HG03342 (cell line): ENCODE measurements at regions not wholly inside any gene's neighbourhood (a gene's known extent, or its start where the extent isn't known, plus 50 kb on each side); places are given as distances from the start of the nearest gene placed in this dataset.
"Not testable (repeated sequence)": the region's sequence is repeated elsewhere in the genome, so short reads cannot be mapped to it uniquely, and the experiment has no call there.

Experiments
- ATAC-seq: cut with Tn5 transposase; IDR thresholded peaks from one replicate; pipeline ENCODE4 v1.9.1; 2021; ENCODE audit warnings: mild to moderate bottlenecking, moderate library complexity; ENCODE audit not compliant: unreplicated experiment

DNA sequence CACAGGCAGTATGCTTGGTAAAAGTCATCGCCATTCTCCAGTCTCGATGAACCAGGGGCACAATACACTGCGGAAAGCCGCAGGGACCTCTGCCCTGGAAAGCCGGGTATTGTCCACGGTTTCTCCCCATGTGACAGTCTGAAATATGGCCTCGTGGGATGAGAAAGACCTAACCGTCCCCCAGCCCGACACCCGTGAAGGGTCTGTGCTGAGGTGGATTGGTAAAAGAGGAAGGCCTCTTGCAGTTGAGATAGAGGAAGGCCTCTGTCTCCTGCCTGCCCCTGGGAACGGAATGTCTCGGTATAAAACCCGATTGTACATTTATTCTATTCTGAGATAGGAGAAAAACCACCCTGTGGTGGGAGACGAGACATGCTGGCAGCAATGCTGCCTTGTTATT is 149.1 kb downstream of the TMEM121 start:
- not testable (repeated sequence) for ATAC-seq

DNA sequence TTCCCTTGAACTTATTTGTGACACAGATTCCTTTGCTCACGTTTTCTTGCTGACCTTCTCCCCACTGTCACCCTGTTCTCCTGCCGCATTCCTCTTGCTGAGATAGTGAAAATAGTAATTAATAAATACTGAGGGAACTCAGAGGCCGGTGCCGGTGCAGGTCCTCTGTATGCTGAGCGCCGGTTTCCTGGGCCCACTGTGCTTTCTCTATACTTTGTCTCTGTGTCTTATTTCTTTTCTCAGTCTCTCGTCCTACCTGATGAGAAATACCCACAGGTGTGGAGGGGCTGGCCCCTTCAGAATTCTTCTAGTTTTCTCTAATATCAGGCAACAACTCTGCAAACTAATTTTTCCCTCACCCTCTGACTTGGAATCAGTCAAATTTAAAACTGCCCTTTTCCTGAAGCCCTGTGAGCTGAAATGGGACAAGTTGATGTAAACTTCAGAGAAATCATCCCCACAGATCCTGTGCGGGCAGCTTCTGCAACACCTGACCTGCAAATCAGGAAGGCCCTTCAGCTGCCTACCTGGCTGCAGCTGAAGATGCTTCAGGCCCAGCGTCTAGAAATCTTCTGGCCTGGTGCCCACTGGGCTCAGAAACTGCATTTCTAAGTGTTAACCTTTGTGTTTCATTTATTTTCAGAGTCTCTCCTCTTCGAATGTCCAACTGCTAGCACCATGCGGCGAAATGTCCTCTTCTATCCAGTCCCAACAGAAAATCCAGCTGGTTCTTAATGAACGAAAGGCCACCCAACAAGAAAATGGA is 149.7 kb downstream of the TMEM121 start:
- ATAC-seq: not testable (repeated sequence)

DNA sequence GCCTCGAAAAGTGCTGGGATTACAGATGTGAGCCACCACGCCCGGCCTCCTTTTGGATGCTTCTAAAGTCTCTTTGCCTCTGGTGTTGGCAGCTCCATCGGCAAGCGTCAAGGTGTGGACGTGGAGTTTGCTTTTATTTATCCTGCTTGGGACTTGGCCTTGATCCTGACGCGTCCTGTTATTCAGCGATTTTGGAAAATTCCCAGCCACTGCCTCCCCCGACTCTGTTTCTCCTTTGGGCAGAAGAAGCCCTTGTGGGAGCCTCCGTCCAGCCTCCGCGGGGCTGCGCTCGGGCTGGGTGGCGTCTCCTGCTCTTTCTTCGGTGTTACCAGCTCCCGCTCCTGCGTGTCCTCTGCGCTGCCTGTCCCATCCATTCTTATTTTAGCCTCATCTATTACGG is 151.7 kb downstream of the TMEM121 start:
- ATAC-seq: not testable (repeated sequence)

- peak; percentile 21 for ATAC-seq
Measured at GRCh38 chr14:105678996-105679958, 152.9 kb downstream of the TMEM121 start.

DNA sequence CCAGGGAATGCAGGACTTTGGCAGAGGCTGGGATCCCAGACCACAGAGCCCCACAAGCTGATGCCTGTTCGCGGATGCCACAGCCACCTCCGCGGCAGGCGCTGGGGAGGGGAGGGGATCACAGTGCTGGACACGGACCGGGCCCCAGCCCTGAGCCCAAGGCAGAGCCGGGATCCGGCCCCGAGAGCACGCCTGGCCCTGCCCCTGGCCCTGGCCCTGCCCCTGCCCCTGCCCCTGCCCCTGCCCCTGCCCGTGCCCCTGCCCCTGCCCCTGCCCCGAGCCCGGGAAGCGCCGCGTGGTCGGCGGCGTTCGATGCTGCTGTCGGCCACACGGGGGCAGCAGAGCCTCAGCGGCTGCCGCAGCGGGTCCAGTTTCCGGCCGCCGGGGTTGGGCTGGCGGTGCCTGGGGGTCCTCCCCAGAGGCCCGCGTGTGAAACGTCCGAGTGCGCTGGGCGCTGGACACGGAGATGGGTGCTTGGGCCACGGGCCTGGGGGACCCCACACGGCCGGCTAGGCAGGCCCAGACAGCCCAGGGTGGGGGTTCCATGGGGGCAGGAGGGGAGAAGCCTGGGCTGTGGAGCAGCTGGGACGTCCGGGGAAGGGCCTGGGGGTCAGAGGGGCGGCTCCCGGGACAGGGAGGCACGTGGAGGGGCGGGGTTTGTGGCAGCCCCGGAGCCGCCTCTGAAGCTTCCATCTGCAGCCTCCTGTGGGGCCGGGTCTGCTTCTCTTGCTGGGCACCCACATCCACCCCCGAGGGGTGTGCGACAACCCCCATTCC is 153.8 kb downstream of the TMEM121 start:
- ATAC-seq: peak; percentile 40

DNA sequence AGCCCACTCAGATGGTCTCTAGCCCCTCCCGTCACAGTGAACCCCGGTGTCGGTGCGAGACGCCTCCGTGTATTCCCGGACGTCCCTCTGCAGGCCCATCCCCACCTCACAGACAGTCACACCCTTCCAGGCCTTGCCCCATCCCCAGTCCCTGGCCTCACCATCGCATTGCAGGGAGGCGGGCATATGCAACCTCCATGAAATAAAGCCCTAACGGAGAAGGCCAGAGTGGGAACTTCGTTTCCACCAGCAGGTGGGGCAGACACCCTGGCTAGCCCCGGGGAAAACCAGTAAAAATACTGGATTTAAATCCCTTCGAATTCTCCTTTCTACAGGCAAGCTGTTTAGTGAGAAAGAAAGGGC is 154.3 kb downstream of the TMEM121 start:
- peak; percentile 38 for ATAC-seq

DNA sequence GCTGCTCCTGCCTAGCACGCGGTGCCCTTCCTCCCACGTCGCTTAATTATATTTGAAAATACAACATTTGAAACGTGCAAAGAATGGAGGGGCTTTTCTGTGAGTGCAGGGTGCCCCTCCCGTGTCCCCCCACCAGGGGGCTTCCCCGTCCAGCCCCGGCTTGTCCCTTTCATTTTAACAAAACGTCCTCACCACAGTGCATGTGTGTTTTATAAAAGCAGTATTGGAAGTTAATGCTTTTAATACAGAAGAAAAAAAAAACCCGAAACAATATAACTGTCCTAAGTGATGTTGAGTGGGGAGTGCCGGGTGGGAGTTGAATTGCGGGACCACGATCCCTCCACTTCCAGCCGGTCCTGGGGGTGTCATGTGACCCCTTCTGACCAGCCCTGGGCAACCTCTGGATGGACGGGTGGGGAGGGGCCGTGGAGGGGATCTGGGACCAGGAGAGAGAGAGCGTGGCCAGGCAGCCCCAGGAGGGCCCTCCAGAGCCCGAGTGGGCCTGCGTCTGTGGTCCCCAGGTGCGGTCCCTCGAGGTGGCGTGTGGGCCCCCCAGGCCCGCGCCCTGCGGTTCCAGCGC is 155.3 kb downstream of the TMEM121 start:
- not testable (repeated sequence) for ATAC-seq

- ATAC-seq: not testable (repeated sequence)
Measured at GRCh38 chr14:105682442-105682841, 156.1 kb downstream of the TMEM121 start.

DNA sequence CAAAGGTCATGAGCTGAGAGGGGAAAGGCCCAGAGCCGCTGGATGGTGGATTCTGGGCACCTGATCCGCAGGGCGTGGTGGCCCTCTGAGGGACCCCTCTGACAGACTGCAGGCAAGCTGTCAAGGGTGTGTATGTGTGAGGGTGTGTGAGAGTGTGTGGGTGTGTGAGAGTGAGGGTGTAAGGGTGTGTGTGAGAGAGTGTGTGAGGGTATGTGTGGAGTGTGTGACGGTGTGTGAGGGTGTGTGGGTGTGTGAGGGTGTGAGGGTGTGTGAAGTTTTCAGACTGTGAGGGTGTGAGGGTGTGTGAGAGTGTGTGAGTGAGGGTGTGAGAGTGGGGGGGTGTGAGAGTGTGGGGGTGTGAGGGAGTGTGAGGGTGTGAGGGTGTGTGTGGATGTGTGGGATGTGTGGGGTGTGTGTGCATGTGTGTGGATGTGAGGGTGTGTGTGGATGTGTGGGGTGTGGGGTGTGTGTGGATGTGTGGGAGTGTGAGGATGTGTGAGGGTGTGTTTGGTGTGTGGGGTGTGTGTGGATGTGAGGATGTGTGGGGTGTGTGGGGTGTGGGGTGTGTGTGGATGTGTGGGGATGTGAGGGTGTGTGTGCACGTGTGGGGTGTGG is 156.7 kb downstream of the TMEM121 start:
- no peak for ATAC-seq

DNA sequence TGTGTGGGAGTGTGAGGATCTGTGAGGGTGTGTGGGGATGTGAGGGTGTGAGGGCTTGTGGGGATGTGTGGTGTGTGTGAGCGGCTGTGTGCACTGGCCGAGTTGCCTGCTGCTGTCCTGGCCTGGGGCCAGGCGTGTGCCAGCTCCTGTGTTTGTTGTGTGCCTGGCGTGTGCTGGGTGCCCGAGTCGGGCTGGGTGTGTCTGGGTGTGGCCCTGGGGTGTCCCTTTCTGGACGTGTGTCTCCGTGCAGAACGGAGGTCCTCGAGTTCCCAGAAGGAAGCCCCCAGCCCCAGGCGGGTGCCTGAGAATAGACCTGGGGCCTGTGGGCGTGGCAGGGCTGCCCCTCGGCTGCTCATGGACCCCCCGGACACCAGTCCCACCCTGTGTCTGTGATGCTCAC is 157.7 kb downstream of the TMEM121 start:
- not testable (repeated sequence) for ATAC-seq

DNA sequence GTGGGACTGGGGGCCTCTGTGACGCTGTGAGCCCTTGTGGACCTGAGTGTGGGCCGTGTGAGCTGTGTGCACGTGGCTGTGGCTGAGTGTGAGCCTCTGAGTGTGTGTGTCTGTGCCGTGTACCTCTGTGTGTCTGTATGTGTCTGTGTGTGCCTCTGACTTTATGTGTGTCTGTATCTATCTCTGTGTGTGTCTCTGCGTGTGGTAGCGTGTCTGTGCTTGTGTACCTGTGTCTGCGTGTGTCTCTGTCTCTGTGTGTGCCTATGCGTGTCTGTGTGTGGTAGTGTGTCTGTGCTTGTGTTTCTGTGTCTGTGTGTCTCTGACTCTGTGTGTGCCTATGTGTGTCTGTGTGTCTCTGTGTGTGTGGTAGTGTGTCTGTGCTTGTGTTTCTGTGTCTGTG is 158.2 kb downstream of the TMEM121 start:
- ATAC-seq: not testable (repeated sequence)

- ATAC-seq: no peak
Measured at GRCh38 chr14:105685003-105685402, 158.6 kb downstream of the TMEM121 start.

- ATAC-seq: not testable (repeated sequence)
Measured at GRCh38 chr14:105685605-105686004, 159.2 kb downstream of the TMEM121 start.

DNA sequence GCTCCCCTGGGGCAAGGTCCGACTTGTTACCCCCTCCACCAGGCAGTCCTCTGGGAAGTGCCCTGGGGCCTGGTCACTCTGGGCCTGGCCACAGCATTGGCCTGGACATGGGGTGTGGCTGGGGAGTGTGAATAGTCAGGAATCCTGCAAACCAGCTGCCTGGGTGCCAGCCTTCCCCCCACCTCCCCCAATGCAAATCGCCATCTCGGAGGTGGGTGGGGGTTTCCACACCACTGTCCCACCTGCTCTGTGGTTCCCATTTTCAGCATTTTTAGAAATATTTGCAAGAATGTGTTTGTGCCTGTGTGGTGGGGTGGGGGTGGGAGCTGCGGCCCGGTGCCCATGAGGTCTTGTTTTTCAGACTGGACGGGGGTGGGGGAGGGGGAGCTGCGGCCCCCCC is 159.7 kb downstream of the TMEM121 start:
- ATAC-seq: not testable (repeated sequence)

- ATAC-seq: not testable (repeated sequence)
Measured at GRCh38 chr14:105686462-105687170, 160.2 kb downstream of the TMEM121 start.

DNA sequence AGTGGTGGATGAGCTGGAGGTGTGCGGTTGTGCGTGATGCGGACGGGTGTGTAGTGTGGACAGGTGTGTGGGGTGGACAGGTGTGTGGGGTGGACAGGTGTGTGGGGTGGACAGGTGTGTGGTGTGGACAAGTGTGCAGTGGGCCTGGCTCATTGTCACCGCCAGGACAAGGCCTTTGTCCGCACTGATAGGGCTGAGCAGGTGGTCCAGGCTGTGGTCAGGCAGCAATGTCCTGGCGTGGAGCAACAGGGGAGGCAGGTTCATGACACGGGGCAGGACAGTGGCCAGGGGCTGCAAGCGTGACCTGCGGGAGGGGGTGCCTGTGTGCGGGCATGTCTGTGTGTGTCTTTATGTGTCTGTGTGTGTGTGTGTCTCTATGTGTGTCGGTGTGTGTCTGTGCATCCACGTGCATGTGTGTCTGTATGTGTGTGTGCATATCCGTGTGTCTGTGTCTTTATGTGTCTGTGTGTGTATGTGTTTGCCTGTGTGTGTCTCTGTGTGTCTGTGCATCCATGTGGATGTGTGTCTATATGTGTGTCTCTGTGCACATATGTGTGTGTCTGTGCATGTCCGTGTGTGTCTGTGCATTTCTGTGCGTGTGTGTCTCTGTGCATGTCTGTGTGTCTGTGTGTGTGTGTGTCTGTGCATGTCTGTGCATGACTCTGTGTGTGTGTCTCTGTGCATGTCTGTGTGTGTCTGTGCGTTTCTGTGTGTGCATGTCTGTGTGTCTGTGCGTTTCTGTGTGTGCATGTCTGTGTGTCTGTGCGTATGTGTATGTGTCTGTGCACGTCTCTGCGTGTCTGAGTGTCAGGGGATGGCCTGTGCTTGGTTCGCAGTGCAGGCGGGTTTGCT is 161.0 kb downstream of the TMEM121 start:
- not testable (repeated sequence) for ATAC-seq

DNA sequence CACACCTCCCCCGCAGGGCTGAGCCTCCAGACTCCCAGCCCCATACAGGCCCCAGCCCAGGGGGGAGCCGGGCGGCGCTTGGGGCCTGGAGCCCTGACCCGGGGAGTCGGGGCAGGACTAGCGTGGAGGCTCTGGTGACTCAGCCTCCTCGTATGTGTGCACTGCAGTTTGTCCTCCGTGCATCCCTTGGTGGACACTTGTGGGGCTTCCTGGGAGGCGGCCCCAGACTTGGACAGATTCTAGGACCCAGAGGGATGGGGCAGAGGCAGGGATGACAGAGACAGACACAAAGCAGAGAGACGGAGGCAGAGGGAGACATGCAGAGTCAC is 161.6 kb downstream of the TMEM121 start:
- ATAC-seq: peak; percentile 41

- not testable (repeated sequence) for ATAC-seq
Measured at GRCh38 chr14:105688664-105689221, 162.4 kb downstream of the TMEM121 start.
